HPDE6-E6E7 (cell line): ENCODE measurements at regions not wholly inside any gene's neighbourhood (a gene's known extent, or its start where the extent isn't known, plus 50 kb on each side); places are given as distances from the start of the nearest gene placed in this dataset.
A peak's percentile ranks its signal among the peaks of the same experiment; 100 is the strongest.

ENCODE experiments used
- DNase-seq: peaks from one replicate; pipeline ENCODE4 v3.0.0; 2011; ENCODE audit warnings: missing footprints; ENCODE audit errors: extremely low spot score

GRCh38 chr5:30063503-30063902 lies 1130.0 kb upstream of the CDH6 start:
- no peak for DNase-seq

- DNase-seq: no peak
Observed at GRCh38 chr5:30051976-30052375, 1141.5 kb upstream of the CDH6 start.

- no peak for DNase-seq
Observed at GRCh38 chr5:30050056-30050815, 1143.2 kb upstream of the CDH6 start.

- no peak for DNase-seq
Observed at GRCh38 chr5:30042677-30043076, 1150.8 kb upstream of the CDH6 start.

- no peak for DNase-seq
Observed at GRCh38 chr5:30041831-30042385, 1151.6 kb upstream of the CDH6 start.

GRCh38 chr5:30041291-30041690 lies 1152.2 kb upstream of the CDH6 start:
- DNase-seq: no peak

GRCh38 chr5:30040488-30041118 lies 1152.9 kb upstream of the CDH6 start:
- peak; percentile 17 for DNase-seq

GRCh38 chr5:30039379-30039778 lies 1154.1 kb upstream of the CDH6 start:
- no peak for DNase-seq

- DNase-seq: no peak
Observed at GRCh38 chr5:30034870-30035269, 1158.6 kb upstream of the CDH6 start.

GRCh38 chr5:30030101-30030500 lies 1163.4 kb upstream of the CDH6 start:
- DNase-seq: no peak

- no peak for DNase-seq
Observed at GRCh38 chr5:30001826-30002225, 1191.7 kb upstream of the CDH6 start.

- DNase-seq: no peak
Observed at GRCh38 chr5:30000231-30000630, 1193.3 kb upstream of the CDH6 start.

GRCh38 chr5:29995154-29995553 lies 1198.3 kb upstream of the CDH6 start:
- no peak for DNase-seq

- no peak for DNase-seq
Observed at GRCh38 chr5:29994519-29994918, 1199.0 kb upstream of the CDH6 start.

GRCh38 chr5:29993286-29993685 lies 1200.2 kb upstream of the CDH6 start:
- DNase-seq: no peak

GRCh38 chr5:29992248-29992647 lies 1201.2 kb upstream of the CDH6 start:
- DNase-seq: no peak

GRCh38 chr5:29990681-29991080 lies 1202.8 kb upstream of the CDH6 start:
- DNase-seq: no peak

GRCh38 chr5:29984156-29984540 lies 1209.3 kb upstream of the CDH6 start:
- DNase-seq: no peak

GRCh38 chr5:29983528-29984155 lies 1209.8 kb upstream of the CDH6 start:
- no peak for DNase-seq

GRCh38 chr5:29982457-29982856 lies 1211.0 kb upstream of the CDH6 start:
- no peak for DNase-seq

- no peak for DNase-seq
Observed at GRCh38 chr5:29972597-29972996, 1220.9 kb upstream of the CDH6 start.

GRCh38 chr5:29963956-29964355 lies 1229.5 kb upstream of the CDH6 start:
- no peak for DNase-seq

GRCh38 chr5:29960323-29960722 lies 1233.2 kb upstream of the CDH6 start:
- no peak for DNase-seq
